ENCODE measurements at regions not wholly inside any gene's neighbourhood (a gene's known extent, or its start where the extent isn't known, plus 50 kb on each side); places are given as distances from the start of the nearest gene placed in this dataset.

GRCh38 chr14:25394356-25394755 lies 344.4 kb upstream of the STXBP6 start:
- no peak for DNase-seq
- no peak for TF ChIP-seq CTCF (IDR thresholded peaks at IDR 0.05)
- no peak for TF ChIP-seq EP300 (IDR thresholded peaks at IDR 0.05)
- TF ChIP-seq POLR2A (IDR thresholded peaks at IDR 0.05) = no peak
- no peak for TF ChIP-seq POLR2AphosphoS5 (IDR thresholded peaks at IDR 0.05)
- H3K9me3 ChIP-seq = no peaks in the 10 kb centered on the region
- no peaks in the 10 kb centered on the region for H3K36me3 ChIP-seq
- no peaks in the 10 kb centered on the region for H3K27me3 ChIP-seq
- intact Hi-C loops (cut with DNase I; ENCODE audit: low total_unique reads) = no loop called here
- H3K4me3 ChIP-seq = no peak overlapping the region
- H3K4me1 ChIP-seq = no peaks in the 10 kb centered on the region
- H3K27ac ChIP-seq = no peak overlapping the region

GRCh38 chr14:25389948-25390347 lies 340.0 kb upstream of the STXBP6 start:
- Histone ChIP-seq H3K36me3 (no peaks in the 10 kb centered on the region), H3K27ac (no peak overlapping the region), H3K9me3 (no peaks in the 10 kb centered on the region), H3K4me3 (no peak overlapping the region), H3K4me1 (no peaks in the 10 kb centered on the region), H3K27me3 (no peaks in the 10 kb centered on the region)
- no peak for DNase-seq
- intact Hi-C loops (cut with DNase I; ENCODE audit: low total_unique reads) = no loop called here
- TF ChIP-seq EP300 (IDR thresholded peaks at IDR 0.05) (no peak), POLR2AphosphoS5 (IDR thresholded peaks at IDR 0.05) (no peak), POLR2A (IDR thresholded peaks at IDR 0.05) (no peak), CTCF (IDR thresholded peaks at IDR 0.05) (no peak)
- WGBS, 5 donors = 81 to 88% (median 85%) methylated on average over 2 of the region's 2 CpGs

GRCh38 chr14:25381498-25381897 lies 331.6 kb upstream of the STXBP6 start:
- intact Hi-C loops (cut with DNase I; ENCODE audit: low total_unique reads) = no loop called here
- DNase-seq = no peak
- WGBS, 5 donors = 26 to 37% (median 35%) methylated on average over 3 of the region's 3 CpGs
- Histone ChIP-seq H3K4me3 (no peak overlapping the region), H3K9me3 (no peaks in the 10 kb centered on the region), H3K27me3 (no peaks in the 10 kb centered on the region), H3K36me3 (no peaks in the 10 kb centered on the region), H3K27ac (no peak overlapping the region), H3K4me1 (no peaks in the 10 kb centered on the region)
- TF ChIP-seq CTCF (IDR thresholded peaks at IDR 0.05) (no peak), EP300 (IDR thresholded peaks at IDR 0.05) (no peak)

GRCh38 chr14:25375639-25376038 lies 325.7 kb upstream of the STXBP6 start:
- Histone ChIP-seq H3K4me3 (no peak overlapping the region), H3K4me1 (no peaks in the 10 kb centered on the region), H3K27me3 (no peaks in the 10 kb centered on the region), H3K36me3 (no peaks in the 10 kb centered on the region), H3K27ac (no peak overlapping the region), H3K9me3 (no peaks in the 10 kb centered on the region)
- WGBS, 5 donors = 77 to 91% (median 83%) methylated on average over 2 of the region's 2 CpGs
- intact Hi-C loops (cut with DNase I; ENCODE audit: low total_unique reads) = no loop called here
- TF ChIP-seq EP300 (IDR thresholded peaks at IDR 0.05) (no peak), POLR2A (IDR thresholded peaks at IDR 0.05) (no peak), CTCF (IDR thresholded peaks at IDR 0.05) (no peak), POLR2AphosphoS5 (IDR thresholded peaks at IDR 0.05) (no peak)
- DNase-seq = no peak
